ENCODE measurements at regions not wholly inside any gene's neighbourhood (a gene's known extent, or its start where the extent isn't known, plus 50 kb on each side); places are given as distances from the start of the nearest gene placed in this dataset.
"Not testable (repeated sequence)": the region's sequence is repeated elsewhere in the genome, so short reads cannot be mapped to it uniquely, and the experiment has no call there.

DNA sequence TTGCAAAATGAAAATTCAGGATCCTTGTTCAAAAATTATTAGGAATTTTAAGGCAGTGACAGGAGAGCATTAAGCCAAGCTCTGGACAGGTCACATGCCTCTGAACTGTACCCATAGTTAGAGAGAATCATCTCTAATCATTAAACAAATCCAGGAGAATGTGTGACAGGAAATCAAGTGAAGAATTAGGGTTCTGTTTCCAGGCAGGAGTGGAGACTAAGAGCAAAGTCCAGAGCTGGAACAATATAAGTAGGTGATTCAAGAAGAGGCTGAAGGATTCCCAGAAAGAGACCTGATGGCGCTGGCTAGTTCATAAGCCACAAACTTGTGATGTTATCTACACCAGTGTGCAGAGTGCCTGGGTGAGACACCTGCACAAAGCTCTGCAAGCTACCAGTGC lies 104.6 kb upstream of the PRKG2 start:
- no peak for DNase-seq (ENCODE audit: low spot score)
- TF ChIP-seq, protein P1, sequence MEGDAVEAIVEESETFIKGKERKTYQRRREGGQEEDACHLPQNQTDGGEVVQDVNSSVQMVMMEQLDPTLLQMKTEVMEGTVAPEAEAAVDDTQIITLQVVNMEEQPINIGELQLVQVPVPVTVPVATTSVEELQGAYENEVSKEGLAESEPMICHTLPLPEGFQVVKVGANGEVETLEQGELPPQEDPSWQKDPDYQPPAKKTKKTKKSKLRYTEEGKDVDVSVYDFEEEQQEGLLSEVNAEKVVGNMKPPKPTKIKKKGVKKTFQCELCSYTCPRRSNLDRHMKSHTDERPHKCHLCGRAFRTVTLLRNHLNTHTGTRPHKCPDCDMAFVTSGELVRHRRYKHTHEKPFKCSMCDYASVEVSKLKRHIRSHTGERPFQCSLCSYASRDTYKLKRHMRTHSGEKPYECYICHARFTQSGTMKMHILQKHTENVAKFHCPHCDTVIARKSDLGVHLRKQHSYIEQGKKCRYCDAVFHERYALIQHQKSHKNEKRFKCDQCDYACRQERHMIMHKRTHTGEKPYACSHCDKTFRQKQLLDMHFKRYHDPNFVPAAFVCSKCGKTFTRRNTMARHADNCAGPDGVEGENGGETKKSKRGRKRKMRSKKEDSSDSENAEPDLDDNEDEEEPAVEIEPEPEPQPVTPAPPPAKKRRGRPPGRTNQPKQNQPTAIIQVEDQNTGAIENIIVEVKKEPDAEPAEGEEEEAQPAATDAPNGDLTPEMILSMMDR (IDR thresholded peaks at IDR 0.05; ENCODE audit: extremely low read depth, missing control alignments) = no peak

DNA sequence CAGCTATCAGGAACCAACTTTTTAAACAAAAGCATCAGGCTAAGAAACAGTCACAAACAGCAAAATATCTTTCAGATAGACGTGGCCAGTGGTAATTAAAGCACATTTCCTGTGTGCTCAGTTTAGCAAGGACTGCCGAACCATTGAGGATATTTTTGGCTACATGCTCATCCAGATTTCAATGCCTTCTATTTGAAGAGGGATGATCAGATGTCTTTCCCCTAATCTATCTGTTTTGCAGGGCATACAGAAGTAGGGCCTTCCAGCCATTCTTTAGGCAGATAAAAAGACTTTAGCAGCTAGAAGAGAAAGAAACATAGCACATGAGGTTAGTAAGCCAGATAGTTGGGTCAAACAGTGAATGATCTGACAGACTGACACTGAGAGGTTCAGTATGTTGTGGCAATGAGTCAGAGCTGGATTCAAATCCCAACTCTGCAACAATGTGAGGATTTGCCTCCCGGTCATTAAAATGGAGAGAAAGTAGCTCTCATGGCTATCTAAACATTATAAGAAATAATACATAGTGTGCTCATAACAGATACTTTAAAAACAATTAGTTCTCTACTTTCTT lies 100.0 kb upstream of the PRKG2 start:
- DNase-seq (ENCODE audit: low spot score) = no peak
- TF ChIP-seq, protein P1 (IDR thresholded peaks at IDR 0.05; ENCODE audit: extremely low read depth, missing control alignments) = no peak

DNA sequence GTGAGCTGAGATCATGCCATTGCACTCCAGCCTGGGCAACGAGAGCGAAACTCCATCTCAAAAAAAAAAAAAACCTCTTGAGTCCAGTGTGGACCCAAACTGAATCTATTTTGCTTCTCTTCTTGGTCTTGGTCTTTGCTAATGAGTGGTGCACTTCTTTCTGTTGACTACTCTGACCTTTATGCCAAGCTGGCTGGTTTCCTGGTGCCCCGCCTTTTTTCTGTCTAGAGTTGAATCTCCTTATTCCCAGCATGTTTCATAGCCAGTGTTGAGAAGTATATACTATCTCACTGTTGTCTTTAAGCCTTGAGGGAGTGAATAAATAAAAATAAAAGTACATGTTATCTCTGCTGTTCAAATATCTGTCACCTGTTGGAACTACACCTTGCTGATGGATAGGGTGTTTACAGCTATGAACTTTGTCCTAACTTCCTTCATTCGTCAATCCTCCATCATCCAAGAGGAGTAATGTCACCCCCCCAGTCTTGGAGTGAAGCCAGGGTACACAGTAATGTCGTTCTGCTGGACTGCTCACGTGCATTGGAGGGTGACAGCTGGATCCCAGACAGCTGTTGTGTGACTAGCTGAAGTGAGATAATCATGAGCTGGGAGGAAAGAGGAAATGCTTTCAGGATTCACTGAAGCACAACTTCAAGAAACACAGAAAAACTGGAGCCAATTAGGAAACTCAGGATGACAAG lies 99.3 kb upstream of the PRKG2 start:
- TF ChIP-seq, protein P1 (IDR thresholded peaks at IDR 0.05; ENCODE audit: extremely low read depth, missing control alignments) = no peak
- DNase-seq (ENCODE audit: low spot score) = no peak

DNA sequence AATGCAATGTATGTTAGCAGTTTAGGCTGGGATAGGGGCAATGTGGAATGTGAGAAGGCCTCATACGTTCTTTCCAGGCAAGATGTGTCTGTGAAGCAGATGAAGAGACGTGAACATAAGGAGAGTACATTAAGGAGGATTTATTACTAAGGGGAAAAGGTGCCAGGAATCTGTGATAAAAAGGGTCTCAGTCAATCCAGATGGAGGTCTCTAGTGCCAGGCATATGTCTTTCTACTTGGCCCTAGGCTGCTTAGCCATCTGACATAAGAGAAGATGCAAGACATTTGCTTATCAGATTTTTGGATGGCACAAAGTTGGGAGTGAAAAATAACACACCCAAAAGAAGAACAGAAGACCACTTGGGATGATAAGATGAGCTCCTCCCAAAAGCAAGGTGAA lies 93.0 kb upstream of the PRKG2 start:
- TF ChIP-seq, protein P1 (IDR thresholded peaks at IDR 0.05; ENCODE audit: extremely low read depth, missing control alignments) = no peak
- DNase-seq (ENCODE audit: low spot score) = no peak

DNA sequence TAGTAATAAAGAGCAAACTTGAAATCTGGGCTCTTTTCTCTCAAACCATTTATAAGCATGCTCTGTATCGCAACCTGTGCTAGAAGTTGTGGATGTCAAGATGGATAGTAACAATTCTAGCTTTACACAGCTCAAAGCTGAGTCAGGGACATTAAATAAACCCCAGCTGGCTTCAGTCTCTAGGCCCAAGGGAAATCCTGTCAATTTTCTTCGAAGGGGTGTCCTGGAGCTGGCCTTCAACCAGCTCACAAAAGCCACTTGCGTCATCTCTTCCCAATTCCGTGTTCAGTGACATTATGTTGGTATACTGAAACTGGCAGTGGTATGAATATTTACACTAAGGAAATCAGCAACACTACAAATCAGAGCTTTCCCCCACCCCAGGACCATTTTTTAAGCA lies 89.8 kb upstream of the PRKG2 start:
- no peak for DNase-seq (ENCODE audit: low spot score)
- TF ChIP-seq, protein P1 (IDR thresholded peaks at IDR 0.05; ENCODE audit: extremely low read depth, missing control alignments) = no peak

- not testable (repeated sequence) for DNase-seq (ENCODE audit: low spot score)
These were observed 85.3 kb upstream of the PRKG2 start for GRCh38 chr4:81300352-81300751.

DNA sequence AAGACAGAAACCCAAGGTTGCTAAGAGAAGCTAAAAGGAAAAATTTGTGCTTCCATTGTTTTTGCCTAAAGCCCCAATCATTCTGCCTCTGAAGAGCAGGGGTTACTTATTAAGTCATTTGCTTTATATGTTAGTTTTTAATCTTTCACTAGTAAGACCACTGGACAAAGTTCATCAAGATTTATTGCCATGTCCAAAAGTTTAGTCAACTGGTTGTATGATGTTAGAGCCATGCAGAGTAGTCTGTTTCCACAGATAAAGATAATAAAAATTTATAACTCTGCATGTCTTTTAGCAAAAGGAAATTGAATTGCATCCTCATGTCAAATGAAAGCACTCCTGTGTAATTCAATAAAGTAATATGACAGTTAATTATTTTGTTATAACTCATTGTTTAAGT lies 75.8 kb upstream of the PRKG2 start:
- TF ChIP-seq, protein P1 (IDR thresholded peaks at IDR 0.05; ENCODE audit: extremely low read depth, missing control alignments) = no peak

GRCh38 chr4:81287101-81287500 lies 72.1 kb upstream of the PRKG2 start:
- TF ChIP-seq, protein P1 (IDR thresholded peaks at IDR 0.05; ENCODE audit: extremely low read depth, missing control alignments) = no peak

More for the DNA sequence above, 75.8 kb upstream of the PRKG2 start:
- DNase-seq (ENCODE audit: low spot score) = no peak

More at GRCh38 chr4:81287101-81287500, 72.1 kb upstream of the PRKG2 start:
- no peak for DNase-seq (ENCODE audit: low spot score)

All from GM20000 (cell line).